CD4-positive, alpha-beta T cell (primary cell): ENCODE measurements at regions not wholly inside any gene's neighbourhood (a gene's known extent, or its start where the extent isn't known, plus 50 kb on each side); places are given as distances from the start of the nearest gene placed in this dataset.

Source experiments
- ATAC-seq: fragments of 200-7000 bp; cut with Tn5 transposase; one replicate; pipeline ENCODE4 v1.10.0; 2022; ENCODE audit warnings: mild to moderate bottlenecking; ENCODE audit not compliant: poor library complexity
- CTCF ChIA-PET: fragments of 350-600 bp; sonication (Branson Sonifier 250); formaldehyde crosslinking; loops from one replicate; lab custom pipeline; 2021; ENCODE audit warnings: antibody characterized with exemption, inconsistent platforms; lab: Charles Lee
- POLR2A ChIA-PET: fragments of 350-600 bp; sonication (Branson Sonifier 250); formaldehyde crosslinking; loops from one replicate; lab custom pipeline; 2021; ENCODE audit warnings: antibody characterized with exemption, inconsistent platforms; lab: Charles Lee
- DNase-seq, 14 experiments: peaks; one replicate each; pipeline ENCODE4 v3.0.0-alpha.2; 2013 to 2020; ENCODE audit warnings: mixed read lengths in 2 of 14
- H3K27ac ChIP-seq, 2 donors: one replicate each; pipeline versions ENCODE4 v1.5.1 to v1.7.0; 2013; ENCODE audit warnings: low read length in 2 of 2, low read depth in 1 of 2, mild to moderate bottlenecking in 1 of 2
- H3K27me3 ChIP-seq, 2 experiments: 1 replicate in 1 of 2; 2 replicates in 1 of 2; pipeline versions ENCODE4 v1.6.1 to v1.7.0; 2013; ENCODE audit warnings: low read length in 2 of 2, control low read depth in 1 of 2, mild to moderate bottlenecking in 1 of 2, moderate library complexity in 1 of 2; ENCODE audit not compliant: insufficient read depth in 2 of 2, control insufficient read depth in 1 of 2
- H3K36me3 ChIP-seq: one replicate; pipeline ENCODE4 v1.6.1; 2013; ENCODE audit warnings: low read length, control low read depth; ENCODE audit not compliant: insufficient read depth
- H3K4me1 ChIP-seq: one replicate; pipeline ENCODE4 v1.6.1; 2013; ENCODE audit warnings: low read length, control low read depth; ENCODE audit not compliant: insufficient read depth
- H3K4me3 ChIP-seq: one replicate; pipeline ENCODE4 v1.5.1; 2013; ENCODE audit warnings: mild to moderate bottlenecking, low read length, moderate library complexity
- H3K9me3 ChIP-seq, 2 experiments: 1 replicate in 1 of 2; 2 replicates in 1 of 2; pipeline versions ENCODE4 v1.6.1 to v1.7.0; 2013; ENCODE audit warnings: low read length in 2 of 2, mild to moderate bottlenecking in 2 of 2, control low read depth in 1 of 2, moderate library complexity in 1 of 2; ENCODE audit not compliant: control insufficient read depth in 1 of 2, insufficient read depth in 1 of 2
- H3K27ac Mint-ChIP-seq: one replicate; pipeline ENCODE4 v1.8.0; 2020; ENCODE audit warnings: mixed read lengths
- H3K27me3 Mint-ChIP-seq: one replicate; pipeline ENCODE4 v1.8.0; 2021; ENCODE audit warnings: mixed read lengths
- H3K36me3 Mint-ChIP-seq: one replicate; pipeline ENCODE4 v1.8.0; 2021; ENCODE audit warnings: low read depth, mixed read lengths
- H3K4me1 Mint-ChIP-seq: one replicate; pipeline ENCODE4 v1.8.0; 2021; ENCODE audit warnings: low read depth, mixed read lengths
- H3K4me3 Mint-ChIP-seq: one replicate; pipeline ENCODE4 v1.8.0; 2020; ENCODE audit warnings: mild to moderate bottlenecking, mixed read lengths
- H3K9me3 Mint-ChIP-seq: one replicate; pipeline ENCODE4 v1.8.0; 2020; ENCODE audit warnings: mixed read lengths
- intact Hi-C, 2 experiments: fragments of 100-400 bp; cut with DNase I in 1 of 2; cut with micrococcal nuclease in 1 of 2; formaldehyde crosslinking; loops; one replicate each; pipeline versions ENCODE4 v1.15.1 to v1.9.0; 2023 to 2025; cut with DNase I, micrococcal nuclease
- TF ChIP-seq, protein P1 (sequence below): fragments of 200-600 bp; IDR thresholded peaks from one replicate; pipeline ENCODE4 v1.8.0; 2022; ENCODE audit warnings: antibody characterized with exemption, mild to moderate bottlenecking

DNA sequence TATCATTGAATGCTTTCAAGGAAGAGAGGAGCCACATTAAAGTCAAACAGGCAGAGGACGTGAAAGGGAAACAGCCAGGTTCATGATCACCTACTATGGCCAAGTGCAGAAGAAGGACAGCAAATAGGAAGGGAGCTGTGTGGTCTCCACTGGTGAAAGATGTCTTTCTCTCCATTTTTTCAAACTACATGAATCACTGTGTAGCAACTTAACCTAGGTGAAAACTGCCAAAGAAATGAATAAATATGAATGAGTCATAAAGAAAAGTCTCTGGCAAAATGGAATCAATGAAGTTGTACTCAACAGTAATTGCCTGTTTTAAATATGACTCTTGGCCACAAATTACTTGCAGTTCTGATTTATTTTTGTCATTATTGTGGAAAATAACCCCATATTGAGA lies 452.6 kb upstream of the PKDCC start:
- intact Hi-C loops = no loop called here
- Mint-ChIP-seq H3K36me3 (no peaks in the 10 kb centered on the region), H3K27ac (no peak overlapping the region), H3K9me3 (no peaks in the 10 kb centered on the region), H3K27me3 (no peaks in the 10 kb centered on the region), H3K4me1 (no peaks in the 10 kb centered on the region), H3K4me3 (no peak overlapping the region)
- H3K27ac ChIP-seq = no peak overlapping the region
- H3K27me3 ChIP-seq = no peaks in the 10 kb centered on the region
- no peaks in the 10 kb centered on the region for H3K36me3 ChIP-seq
- POLR2A ChIA-PET = no interaction called here
- ATAC-seq (no peak), DNase-seq (no peak)
- TF ChIP-seq, protein P1, sequence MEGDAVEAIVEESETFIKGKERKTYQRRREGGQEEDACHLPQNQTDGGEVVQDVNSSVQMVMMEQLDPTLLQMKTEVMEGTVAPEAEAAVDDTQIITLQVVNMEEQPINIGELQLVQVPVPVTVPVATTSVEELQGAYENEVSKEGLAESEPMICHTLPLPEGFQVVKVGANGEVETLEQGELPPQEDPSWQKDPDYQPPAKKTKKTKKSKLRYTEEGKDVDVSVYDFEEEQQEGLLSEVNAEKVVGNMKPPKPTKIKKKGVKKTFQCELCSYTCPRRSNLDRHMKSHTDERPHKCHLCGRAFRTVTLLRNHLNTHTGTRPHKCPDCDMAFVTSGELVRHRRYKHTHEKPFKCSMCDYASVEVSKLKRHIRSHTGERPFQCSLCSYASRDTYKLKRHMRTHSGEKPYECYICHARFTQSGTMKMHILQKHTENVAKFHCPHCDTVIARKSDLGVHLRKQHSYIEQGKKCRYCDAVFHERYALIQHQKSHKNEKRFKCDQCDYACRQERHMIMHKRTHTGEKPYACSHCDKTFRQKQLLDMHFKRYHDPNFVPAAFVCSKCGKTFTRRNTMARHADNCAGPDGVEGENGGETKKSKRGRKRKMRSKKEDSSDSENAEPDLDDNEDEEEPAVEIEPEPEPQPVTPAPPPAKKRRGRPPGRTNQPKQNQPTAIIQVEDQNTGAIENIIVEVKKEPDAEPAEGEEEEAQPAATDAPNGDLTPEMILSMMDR = no peak
- no peaks in the 10 kb centered on the region for H3K9me3 ChIP-seq
- CTCF ChIA-PET = no interaction called here
- H3K4me3 ChIP-seq = no peak overlapping the region
- no peaks in the 10 kb centered on the region for H3K4me1 ChIP-seq

DNA sequence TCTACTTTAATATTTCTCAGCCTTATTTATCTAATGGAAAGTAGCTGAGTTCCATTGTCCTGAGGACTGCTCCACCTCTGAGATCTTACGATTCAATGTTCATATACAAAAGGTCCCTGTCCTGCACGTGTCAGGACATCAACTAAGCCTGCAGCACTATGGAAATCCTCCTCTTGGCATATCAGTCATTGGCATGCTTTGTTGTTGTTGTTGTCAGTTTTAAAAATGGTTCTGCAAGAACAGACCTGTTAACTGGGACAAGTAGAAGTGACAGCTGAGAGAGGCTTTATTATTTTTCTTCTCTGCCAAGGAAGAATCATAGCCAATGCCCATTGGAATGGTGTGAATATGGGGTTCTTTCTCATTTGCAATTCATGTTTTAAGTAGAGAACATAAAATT lies 450.1 kb upstream of the PKDCC start:
- DNase-seq (no peak), ATAC-seq (no peak)
- Mint-ChIP-seq H3K27me3 (no peaks in the 10 kb centered on the region), H3K36me3 (no peaks in the 10 kb centered on the region), H3K4me1 (no peaks in the 10 kb centered on the region), H3K4me3 (no peak overlapping the region), H3K9me3 (no peaks in the 10 kb centered on the region), H3K27ac (no peak overlapping the region)
- CTCF ChIA-PET = no interaction called here
- H3K27me3 ChIP-seq = no peaks in the 10 kb centered on the region
- H3K4me1 ChIP-seq = no peaks in the 10 kb centered on the region
- no peak overlapping the region for H3K4me3 ChIP-seq
- intact Hi-C loops = no loop called here
- POLR2A ChIA-PET = no interaction called here
- TF ChIP-seq, protein P1 = no peak
- no peaks in the 10 kb centered on the region for H3K36me3 ChIP-seq
- H3K27ac ChIP-seq = no peak overlapping the region
- no peaks in the 10 kb centered on the region for H3K9me3 ChIP-seq

DNA sequence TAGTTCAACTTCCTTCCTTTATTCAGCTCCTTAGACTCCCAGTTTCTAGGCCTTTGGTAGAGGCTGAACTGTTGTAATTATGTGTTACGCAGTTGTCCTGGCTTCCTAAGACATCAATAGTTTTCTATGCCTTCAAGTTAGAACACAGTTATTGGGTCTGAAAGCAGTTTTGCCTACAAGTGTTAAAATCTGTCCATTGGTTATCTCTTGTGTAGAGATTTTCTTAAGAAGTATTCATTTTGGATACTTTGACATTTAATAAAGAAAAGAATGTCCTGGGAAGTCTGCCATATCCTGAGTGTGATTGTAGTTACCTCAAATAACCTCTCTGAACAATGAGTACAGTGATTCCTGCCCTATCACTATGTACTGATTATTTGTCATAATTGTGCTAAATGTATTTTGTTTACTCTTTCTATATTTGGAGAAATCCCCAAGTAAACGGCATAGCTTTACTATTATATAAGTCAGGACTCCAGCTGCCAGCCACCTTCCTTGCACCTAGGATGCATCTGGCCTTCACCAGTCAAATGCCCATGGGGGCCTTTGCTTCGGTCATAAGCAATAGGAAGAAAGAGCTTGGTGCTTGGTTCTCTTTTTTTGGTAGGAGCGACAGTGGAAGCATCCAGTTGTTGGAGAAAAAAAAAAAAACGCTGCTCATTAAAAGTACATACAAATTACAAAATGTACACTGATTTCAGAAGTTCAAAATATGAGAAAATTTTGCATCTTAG lies 449.5 kb upstream of the PKDCC start:
- H3K4me1 ChIP-seq = no peaks in the 10 kb centered on the region
- no peaks in the 10 kb centered on the region for H3K27me3 Mint-ChIP-seq
- intact Hi-C loops = no loop called here
- no peaks in the 10 kb centered on the region for H3K9me3 Mint-ChIP-seq
- ChIA-PET POLR2A (no interaction called here), CTCF (no interaction called here)
- H3K36me3 ChIP-seq = no peaks in the 10 kb centered on the region
- no peak overlapping the region for H3K4me3 Mint-ChIP-seq
- H3K9me3 ChIP-seq = no peaks in the 10 kb centered on the region
- no peaks in the 10 kb centered on the region for H3K27me3 ChIP-seq
- TF ChIP-seq, protein P1 = no peak
- H3K27ac ChIP-seq = no peak overlapping the region
- no peaks in the 10 kb centered on the region for H3K4me1 Mint-ChIP-seq
- H3K4me3 ChIP-seq = no peak overlapping the region
- DNase-seq (no peak), ATAC-seq (no peak)
- no peaks in the 10 kb centered on the region for H3K36me3 Mint-ChIP-seq
- no peak overlapping the region for H3K27ac Mint-ChIP-seq
